Activated CD8-positive, alpha-beta memory T cell treated with anti-CD3 and anti-CD28 coated beads for 24 hours (primary cell): ENCODE measurements at regions not wholly inside any gene's neighbourhood (a gene's known extent, or its start where the extent isn't known, plus 50 kb on each side); places are given as distances from the start of the nearest gene placed in this dataset.
"Not testable (repeated sequence)": the region's sequence is repeated elsewhere in the genome, so short reads cannot be mapped to it uniquely, and the experiment has no call there.

Experiments
- DNase-seq: peaks from one replicate; pipeline ENCODE4 v3.0.0-alpha.2; 2020

- no peak for DNase-seq
These were observed 804.3 kb downstream of the KCNJ3 start for GRCh38 chr2:155502766-155503165.

GRCh38 chr2:155498106-155498505 is 799.6 kb downstream of the KCNJ3 start:
- DNase-seq = no peak

GRCh38 chr2:155494744-155495143 is 796.2 kb downstream of the KCNJ3 start:
- DNase-seq = no peak

GRCh38 chr2:155485141-155485842 is 786.8 kb downstream of the KCNJ3 start:
- no peak for DNase-seq

GRCh38 chr2:155481141-155481540 is 782.6 kb downstream of the KCNJ3 start:
- DNase-seq = no peak

- not testable (repeated sequence) for DNase-seq
These were observed 773.5 kb downstream of the KCNJ3 start for GRCh38 chr2:155472018-155472417.

GRCh38 chr2:155456222-155456621 is 757.7 kb downstream of the KCNJ3 start:
- no peak for DNase-seq

- no peak for DNase-seq
These were observed 744.4 kb downstream of the KCNJ3 start for GRCh38 chr2:155442755-155443372.

GRCh38 chr2:155442088-155442487 is 743.6 kb downstream of the KCNJ3 start:
- no peak for DNase-seq

- no peak for DNase-seq
These were observed 732.6 kb downstream of the KCNJ3 start for GRCh38 chr2:155431004-155431507.

- DNase-seq = no peak
These were observed 729.0 kb downstream of the KCNJ3 start for GRCh38 chr2:155427470-155427869.

- DNase-seq = no peak
These were observed 726.0 kb downstream of the KCNJ3 start for GRCh38 chr2:155424518-155424917.

GRCh38 chr2:155418753-155419152 is 720.3 kb downstream of the KCNJ3 start:
- DNase-seq = no peak

GRCh38 chr2:155412598-155412997 is 714.1 kb downstream of the KCNJ3 start:
- DNase-seq = no peak

- DNase-seq = no peak
These were observed 706.0 kb downstream of the KCNJ3 start for GRCh38 chr2:155404433-155405002.

- DNase-seq = no peak
These were observed 694.9 kb downstream of the KCNJ3 start for GRCh38 chr2:155393406-155393805.

GRCh38 chr2:155391613-155392130 is 693.2 kb downstream of the KCNJ3 start:
- no peak for DNase-seq

GRCh38 chr2:155389224-155389623 is 690.7 kb downstream of the KCNJ3 start:
- DNase-seq = no peak

GRCh38 chr2:155384555-155385123 is 686.1 kb downstream of the KCNJ3 start:
- DNase-seq = no peak

- no peak for DNase-seq
These were observed 684.3 kb downstream of the KCNJ3 start for GRCh38 chr2:155382776-155383175.

- no peak for DNase-seq
These were observed 682.9 kb downstream of the KCNJ3 start for GRCh38 chr2:155381436-155381835.

- no peak for DNase-seq
These were observed 681.0 kb downstream of the KCNJ3 start for GRCh38 chr2:155379494-155379893.

- no peak for DNase-seq
These were observed 679.5 kb downstream of the KCNJ3 start for GRCh38 chr2:155377931-155378444.
